ENCODE measurements at regions not wholly inside any gene's neighbourhood (a gene's known extent, or its start where the extent isn't known, plus 50 kb on each side); places are given as distances from the start of the nearest gene placed in this dataset.
"Not testable (repeated sequence)": the region's sequence is repeated elsewhere in the genome, so short reads cannot be mapped to it uniquely, and the experiment has no call there.

DNA sequence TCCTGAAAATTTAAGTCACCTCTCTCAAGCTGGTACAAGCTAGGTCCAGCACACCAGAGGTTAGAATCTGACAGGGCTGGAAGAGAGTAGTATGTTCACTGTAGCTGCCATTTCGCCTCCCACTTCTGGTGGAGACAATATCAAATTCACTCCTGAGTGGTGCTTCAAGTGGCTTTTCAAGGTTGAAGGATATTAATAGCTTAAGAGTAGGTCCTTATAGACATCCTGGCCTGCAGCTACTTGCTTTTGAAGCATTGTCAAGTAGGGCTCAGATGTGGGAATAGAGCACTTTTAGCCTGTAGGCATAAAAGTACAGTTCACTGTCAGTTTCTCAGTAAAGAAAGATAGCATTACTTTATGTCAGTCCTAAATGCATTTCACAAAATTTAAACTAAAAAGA is 270.5 kb upstream of the PLPP4 start:
- no peaks in the 10 kb centered on the region for H3K27me3 ChIP-seq
- DNase-seq: no peak
- no peaks in the 10 kb centered on the region for H3K36me3 ChIP-seq
- 58 to 77% (median 62%) methylated on average over 1 of the region's 1 CpG for WGBS, 3 donors
- H3K4me1 ChIP-seq (ENCODE audit: insufficient read depth): no peaks in the 10 kb centered on the region
- TF ChIP-seq POLR2A (IDR thresholded peaks at IDR 0.05) (no peak), EP300 (IDR thresholded peaks at IDR 0.05) (no peak)
- TF ChIP-seq, protein P1, sequence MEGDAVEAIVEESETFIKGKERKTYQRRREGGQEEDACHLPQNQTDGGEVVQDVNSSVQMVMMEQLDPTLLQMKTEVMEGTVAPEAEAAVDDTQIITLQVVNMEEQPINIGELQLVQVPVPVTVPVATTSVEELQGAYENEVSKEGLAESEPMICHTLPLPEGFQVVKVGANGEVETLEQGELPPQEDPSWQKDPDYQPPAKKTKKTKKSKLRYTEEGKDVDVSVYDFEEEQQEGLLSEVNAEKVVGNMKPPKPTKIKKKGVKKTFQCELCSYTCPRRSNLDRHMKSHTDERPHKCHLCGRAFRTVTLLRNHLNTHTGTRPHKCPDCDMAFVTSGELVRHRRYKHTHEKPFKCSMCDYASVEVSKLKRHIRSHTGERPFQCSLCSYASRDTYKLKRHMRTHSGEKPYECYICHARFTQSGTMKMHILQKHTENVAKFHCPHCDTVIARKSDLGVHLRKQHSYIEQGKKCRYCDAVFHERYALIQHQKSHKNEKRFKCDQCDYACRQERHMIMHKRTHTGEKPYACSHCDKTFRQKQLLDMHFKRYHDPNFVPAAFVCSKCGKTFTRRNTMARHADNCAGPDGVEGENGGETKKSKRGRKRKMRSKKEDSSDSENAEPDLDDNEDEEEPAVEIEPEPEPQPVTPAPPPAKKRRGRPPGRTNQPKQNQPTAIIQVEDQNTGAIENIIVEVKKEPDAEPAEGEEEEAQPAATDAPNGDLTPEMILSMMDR (IDR thresholded peaks at IDR 0.05): no peak
- H3K4me3 ChIP-seq: no peak overlapping the region
- no peak overlapping the region for H3K27ac ChIP-seq
- no peaks in the 10 kb centered on the region for H3K9me3 ChIP-seq
- intact Hi-C loops (cut with DNase I): no loop called here

- H3K4me3 ChIP-seq; H3K4me1 ChIP-seq (ENCODE audit: insufficient read depth); H3K9me3 ChIP-seq; H3K36me3 ChIP-seq; H3K27me3 ChIP-seq; intact Hi-C loops (cut with DNase I); DNase-seq; H3K27ac ChIP-seq: not testable (repeated sequence)
- WGBS, 3 donors: 77 to 86% (median 80%) methylated on average over 1 of the region's 1 CpG
These were observed 269.9 kb upstream of the PLPP4 start for GRCh38 chr10:120187168-120187567.

DNA sequence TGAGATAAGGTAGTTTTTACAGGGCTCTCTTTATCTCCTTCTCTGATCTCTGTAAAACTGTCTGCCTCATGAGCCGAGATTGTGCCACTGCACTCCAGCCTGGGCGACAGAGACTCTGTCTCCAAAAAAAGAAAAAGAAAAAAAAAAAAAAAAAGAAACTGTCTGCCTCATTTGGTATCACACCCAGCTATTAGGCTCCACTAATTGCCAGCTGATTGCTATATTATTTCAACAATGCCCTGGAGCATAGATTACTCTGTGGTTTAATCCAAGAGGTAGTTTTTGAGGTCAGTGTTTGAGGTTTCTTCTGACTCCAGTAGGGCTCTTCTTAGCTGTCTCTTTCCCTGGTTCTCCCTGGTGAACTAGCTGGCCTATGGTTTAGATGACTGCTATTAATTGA is 268.1 kb upstream of the PLPP4 start:
- intact Hi-C loops (cut with DNase I): no loop called here
- Histone ChIP-seq H3K9me3 (no peaks in the 10 kb centered on the region), H3K4me3 (no peak overlapping the region), H3K27me3 (no peaks in the 10 kb centered on the region), H3K4me1 (ENCODE audit: insufficient read depth) (no peaks in the 10 kb centered on the region), H3K36me3 (no peaks in the 10 kb centered on the region), H3K27ac (no peak overlapping the region)
- DNase-seq: no peak
- 43 to 45% (median 45%) methylated on average over 2 of the region's 2 CpGs for WGBS, 3 donors
- no peak for TF ChIP-seq EP300 (IDR thresholded peaks at IDR 0.05)
- TF ChIP-seq POLR2A (IDR thresholded peaks at IDR 0.05): no peak
- TF ChIP-seq, protein P1 (IDR thresholded peaks at IDR 0.05): no peak

DNA sequence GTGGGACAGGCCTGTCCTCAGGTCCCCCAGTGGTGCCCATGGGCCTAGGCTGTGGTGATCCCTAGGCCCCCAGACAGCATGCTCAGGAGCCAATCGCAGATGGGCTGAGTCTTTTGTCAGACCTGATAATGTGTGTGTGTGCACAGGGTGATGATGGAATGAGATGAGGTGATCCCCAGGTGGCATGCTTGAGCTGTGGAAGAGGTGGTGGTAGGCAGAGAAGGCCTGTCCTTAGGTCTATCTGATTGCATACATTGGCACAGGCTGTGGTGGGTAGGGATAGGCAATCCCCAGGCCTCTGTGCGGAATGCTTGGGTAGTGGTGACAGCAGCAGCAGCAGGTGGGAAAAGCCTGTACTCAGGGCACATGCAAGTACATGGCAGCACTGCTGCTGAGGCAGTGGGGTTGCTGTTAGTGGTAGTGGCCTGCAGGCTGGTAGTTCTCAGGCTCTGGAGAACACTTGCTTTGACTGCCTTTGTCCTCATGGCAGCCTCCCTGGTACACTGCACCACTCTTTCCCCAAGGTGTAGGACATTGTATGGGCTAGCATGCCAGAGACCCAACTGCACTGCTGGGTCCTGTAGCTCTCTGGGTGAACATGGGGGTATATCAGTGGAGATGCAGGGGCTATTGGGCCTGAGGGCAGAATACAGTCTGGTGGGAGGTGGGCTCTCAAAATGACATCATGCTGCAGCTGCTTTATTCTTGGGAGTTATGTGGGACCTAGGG is 260.9 kb upstream of the PLPP4 start:
- intact Hi-C loops (cut with DNase I): no loop called here
- Histone ChIP-seq H3K4me3 (no peak overlapping the region), H3K36me3 (no peaks in the 10 kb centered on the region), H3K27ac (no peak overlapping the region), H3K4me1 (ENCODE audit: insufficient read depth) (no peaks in the 10 kb centered on the region), H3K27me3 (no peaks in the 10 kb centered on the region), H3K9me3 (no peaks in the 10 kb centered on the region)
- no peak for DNase-seq
- WGBS, 3 donors: 90 to 98% (median 97%) methylated on average over 2 of the region's 2 CpGs
- no peak for TF ChIP-seq EP300 (IDR thresholded peaks at IDR 0.05)
- TF ChIP-seq, protein P1 (IDR thresholded peaks at IDR 0.05): no peak
- no peak for TF ChIP-seq POLR2A (IDR thresholded peaks at IDR 0.05)

DNA sequence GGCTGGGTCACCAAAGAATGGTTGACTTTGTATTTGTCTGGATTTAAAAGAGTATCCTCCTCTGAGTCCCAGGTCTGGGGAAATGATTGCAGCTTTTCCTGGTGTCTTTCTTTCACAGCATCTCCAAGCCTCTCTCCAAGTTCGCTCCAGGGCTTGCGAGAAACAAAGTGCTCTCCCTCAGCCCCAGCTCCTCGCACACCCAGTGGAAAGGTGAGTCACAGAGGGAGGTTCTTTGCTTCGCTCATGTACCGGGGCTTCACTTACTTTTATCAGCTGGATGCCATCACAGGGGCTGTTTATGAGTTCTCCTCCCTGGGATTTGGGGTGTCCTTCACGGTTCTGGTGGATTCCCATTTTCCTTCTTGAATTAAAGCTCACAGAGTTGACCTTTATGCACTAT is 252.2 kb upstream of the PLPP4 start:
- no peaks in the 10 kb centered on the region for H3K36me3 ChIP-seq

More for the DNA sequence above, 252.2 kb upstream of the PLPP4 start:
- Histone ChIP-seq H3K4me3 (no peak overlapping the region), H3K4me1 (ENCODE audit: insufficient read depth) (no peaks in the 10 kb centered on the region), H3K27me3 (no peaks in the 10 kb centered on the region), H3K27ac (no peak overlapping the region), H3K9me3 (no peaks in the 10 kb centered on the region)
- TF ChIP-seq, protein P1 (IDR thresholded peaks at IDR 0.05): no peak
- TF ChIP-seq POLR2A (IDR thresholded peaks at IDR 0.05): no peak
- TF ChIP-seq EP300 (IDR thresholded peaks at IDR 0.05): no peak
- intact Hi-C loops (cut with DNase I): no loop called here
- no peak for DNase-seq
- 69 to 75% (median 70%) methylated on average over 6 of the region's 6 CpGs for WGBS, 3 donors
